ENCODE measurements at regions not wholly inside any gene's neighbourhood (a gene's known extent, or its start where the extent isn't known, plus 50 kb on each side); places are given as distances from the start of the nearest gene placed in this dataset.

DNA sequence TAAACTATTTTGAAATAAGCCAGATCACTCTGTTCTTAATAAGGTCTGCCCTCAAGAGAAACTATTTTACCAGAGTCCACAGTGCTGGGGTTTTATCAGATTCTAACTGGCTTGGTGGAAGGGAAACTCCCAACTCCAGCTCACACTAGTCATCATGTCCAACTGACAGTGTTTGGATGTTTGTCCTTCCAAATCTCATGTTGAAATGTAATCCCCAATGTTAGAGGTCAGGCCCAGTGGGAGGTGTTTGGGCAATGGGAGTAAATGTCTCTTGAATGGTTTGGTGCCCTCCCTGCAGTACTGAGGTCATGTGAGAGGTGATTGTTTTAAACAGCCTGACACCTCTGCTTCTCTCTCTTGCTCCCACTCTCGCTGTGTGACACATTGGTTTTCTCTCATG lies 1301.0 kb upstream of the CDH8 start:
- TF ChIP-seq POLR2A (IDR thresholded peaks at IDR 0.05) (no peak), POLR2AphosphoS5 (IDR thresholded peaks at IDR 0.05) (no peak), EP300 (IDR thresholded peaks at IDR 0.05) (no peak)
- TF ChIP-seq, protein P1, sequence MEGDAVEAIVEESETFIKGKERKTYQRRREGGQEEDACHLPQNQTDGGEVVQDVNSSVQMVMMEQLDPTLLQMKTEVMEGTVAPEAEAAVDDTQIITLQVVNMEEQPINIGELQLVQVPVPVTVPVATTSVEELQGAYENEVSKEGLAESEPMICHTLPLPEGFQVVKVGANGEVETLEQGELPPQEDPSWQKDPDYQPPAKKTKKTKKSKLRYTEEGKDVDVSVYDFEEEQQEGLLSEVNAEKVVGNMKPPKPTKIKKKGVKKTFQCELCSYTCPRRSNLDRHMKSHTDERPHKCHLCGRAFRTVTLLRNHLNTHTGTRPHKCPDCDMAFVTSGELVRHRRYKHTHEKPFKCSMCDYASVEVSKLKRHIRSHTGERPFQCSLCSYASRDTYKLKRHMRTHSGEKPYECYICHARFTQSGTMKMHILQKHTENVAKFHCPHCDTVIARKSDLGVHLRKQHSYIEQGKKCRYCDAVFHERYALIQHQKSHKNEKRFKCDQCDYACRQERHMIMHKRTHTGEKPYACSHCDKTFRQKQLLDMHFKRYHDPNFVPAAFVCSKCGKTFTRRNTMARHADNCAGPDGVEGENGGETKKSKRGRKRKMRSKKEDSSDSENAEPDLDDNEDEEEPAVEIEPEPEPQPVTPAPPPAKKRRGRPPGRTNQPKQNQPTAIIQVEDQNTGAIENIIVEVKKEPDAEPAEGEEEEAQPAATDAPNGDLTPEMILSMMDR (IDR thresholded peaks at IDR 0.05) = no peak
